WTC11 (cell line): ENCODE measurements at regions not wholly inside any gene's neighbourhood (a gene's known extent, or its start where the extent isn't known, plus 50 kb on each side); places are given as distances from the start of the nearest gene placed in this dataset.

Experiments
- ATAC-seq: fragments of 200-7000 bp; cut with Tn5 transposase; 2 replicates; pipeline ENCODE4 v1.10.0; 2021; ENCODE audit warnings: mild to moderate bottlenecking, moderate library complexity
- CTCF ChIA-PET: fragments of 300-600 bp; sonication (Branson Sonifier 250); formaldehyde crosslinking; loops from one replicate; lab custom pipeline; 2021; ENCODE audit warnings: antibody characterized with exemption; lab: Charles Lee
- POLR2A ChIA-PET: fragments of 350-600 bp; sonication (Branson Sonifier 250); formaldehyde crosslinking; loops from one replicate; lab custom pipeline; 2021; ENCODE audit warnings: antibody characterized with exemption; lab: Charles Lee
- DNase-seq: peaks from one replicate; pipeline ENCODE4 v3.0.0; 2021; ENCODE audit warnings: low spot score
- H3K27ac Mint-ChIP-seq: 2 replicates; pipeline ENCODE4 v1.8.0; 2021; ENCODE audit warnings: mixed read lengths
- H3K27me3 Mint-ChIP-seq: 2 replicates; pipeline ENCODE4 v1.8.0; 2021; ENCODE audit warnings: low read depth, mild to moderate bottlenecking, moderate library complexity, mixed read lengths
- H3K36me3 Mint-ChIP-seq: 2 replicates; pipeline ENCODE4 v1.8.0; 2021; ENCODE audit warnings: mixed read lengths
- H3K4me1 Mint-ChIP-seq: 2 replicates; pipeline ENCODE4 v1.8.0; 2022; ENCODE audit warnings: mixed read lengths
- H3K4me3 Mint-ChIP-seq: 2 replicates; pipeline ENCODE4 v1.8.0; 2021; ENCODE audit warnings: mild to moderate bottlenecking, moderate library complexity, mixed read lengths
- H3K9me3 Mint-ChIP-seq: 2 replicates; pipeline ENCODE4 v1.8.0; 2021; ENCODE audit warnings: mixed read lengths
- AR ChIP-seq: fragments of 250-450 bp; sonication (Bioruptor Pico); IDR thresholded peaks from 2 replicates; pipeline ENCODE4 v1.9.0; 2021; ENCODE audit warnings: mild to moderate bottlenecking
- ELF4 ChIP-seq: sonication (generic); formaldehyde crosslinking; IDR thresholded peaks from 2 replicates; pipeline ENCODE4 v1.8.1; 2022; ENCODE audit warnings: low read depth, mild to moderate bottlenecking, moderate library complexity, missing genetic modification reagents
- EMX1 ChIP-seq: fragments of 250-450 bp; sonication (Bioruptor Pico); IDR thresholded peaks from 2 replicates; pipeline ENCODE4 v1.8.0; 2021; ENCODE audit warnings: mild to moderate bottlenecking
- ETV6 ChIP-seq: sonication (generic); formaldehyde crosslinking; IDR thresholded peaks from 2 replicates; pipeline ENCODE4 v1.8.1; 2022; ENCODE audit warnings: mild to moderate bottlenecking, missing genetic modification reagents
- HMGXB4 ChIP-seq: sonication (generic); formaldehyde crosslinking; IDR thresholded peaks from 2 replicates; pipeline ENCODE4 v1.8.1; 2023; ENCODE audit warnings: mild to moderate bottlenecking, moderate library complexity, missing genetic modification reagents
- JAZF1 ChIP-seq: fragments of 250-450 bp; sonication (Bioruptor Pico); IDR thresholded peaks from 2 replicates; pipeline ENCODE4 v1.9.0; 2021; ENCODE audit warnings: moderate library complexity, mild to moderate bottlenecking, inconsistent platforms
- KAT7 ChIP-seq: sonication (generic); formaldehyde crosslinking; IDR thresholded peaks from 2 replicates; pipeline ENCODE4 v1.8.1; 2023; ENCODE audit warnings: missing genetic modification reagents, mild to moderate bottlenecking, borderline replicate concordance
- MXD4 ChIP-seq: fragments of 250-450 bp; sonication (Bioruptor Pico); IDR thresholded peaks from 2 replicates; pipeline ENCODE4 v1.8.0; 2021; ENCODE audit warnings: mild to moderate bottlenecking, moderate library complexity, borderline replicate concordance
- NFE2L1 ChIP-seq: sonication (generic); formaldehyde crosslinking; IDR thresholded peaks from 2 replicates; pipeline ENCODE4 v1.8.1; 2023; ENCODE audit warnings: missing genetic modification reagents
- NFYB ChIP-seq: sonication (generic); formaldehyde crosslinking; conservative IDR thresholded peaks from 2 replicates; pipeline ENCODE4 v1.8.0; 2022; ENCODE audit warnings: low read depth, missing genetic modification reagents
- OVOL2 ChIP-seq: fragments of 250-450 bp; sonication (Bioruptor Pico); IDR thresholded peaks from 2 replicates; pipeline ENCODE4 v1.9.0; 2021; ENCODE audit warnings: mild to moderate bottlenecking, borderline replicate concordance
- SMAD3 ChIP-seq: sonication (generic); formaldehyde crosslinking; IDR thresholded peaks from 2 replicates; pipeline ENCODE4 v1.8.0; 2022; ENCODE audit warnings: missing genetic modification reagents, mild to moderate bottlenecking, borderline replicate concordance
- TEAD1 ChIP-seq: sonication (generic); formaldehyde crosslinking; IDR thresholded peaks from 2 replicates; pipeline ENCODE4 v1.8.0; 2022; ENCODE audit warnings: mild to moderate bottlenecking, missing genetic modification reagents
- ZNF219 ChIP-seq: sonication (generic); formaldehyde crosslinking; IDR thresholded peaks from 2 replicates; pipeline ENCODE4 v1.8.0; 2023; ENCODE audit warnings: missing genetic modification reagents, mild to moderate bottlenecking, borderline replicate concordance
- ZNF232 ChIP-seq: sonication (generic); formaldehyde crosslinking; IDR thresholded peaks from 2 replicates; pipeline ENCODE4 v1.8.0; 2022; ENCODE audit warnings: mild to moderate bottlenecking, missing genetic modification reagents
- ZNF263 ChIP-seq: sonication (generic); formaldehyde crosslinking; IDR thresholded peaks from 2 replicates; pipeline ENCODE4 v1.8.1; 2022; ENCODE audit warnings: low read depth, mild to moderate bottlenecking, moderate library complexity, missing genetic modification reagents
- ZNF423 ChIP-seq: fragments of 250-450 bp; sonication (Bioruptor Pico); IDR thresholded peaks from 2 replicates; pipeline ENCODE4 v2.1.2; 2022; ENCODE audit warnings: mild to moderate bottlenecking, moderate library complexity
- ZSCAN18 ChIP-seq: fragments of 250-450 bp; sonication (Bioruptor Pico); IDR thresholded peaks from 2 replicates; pipeline ENCODE4 v2.1.2; 2022; ENCODE audit warnings: mild to moderate bottlenecking, moderate library complexity
- TF ChIP-seq, protein P1 (sequence below): fragments of 250-450 bp; sonication (Bioruptor Pico); IDR thresholded peaks from 2 replicates; pipeline ENCODE4 v1.9.0; 2021; ENCODE audit warnings: moderate library complexity, mild to moderate bottlenecking, inconsistent platforms, borderline replicate concordance
- TF ChIP-seq, protein P2 (sequence below): sonication (generic); formaldehyde crosslinking; IDR thresholded peaks from 2 replicates; pipeline ENCODE4 v1.8.1; 2023; ENCODE audit warnings: mild to moderate bottlenecking, missing genetic modification reagents, moderate library complexity

- ChIA-PET CTCF (no interaction called here), POLR2A (no interaction called here)
- DNase-seq, result no peak
- Mint-ChIP-seq H3K9me3 (no peaks in the 10 kb centered on the region), H3K27ac (no peak overlapping the region), H3K27me3 (no peaks in the 10 kb centered on the region), H3K4me3 (no peak overlapping the region), H3K36me3 (no peaks in the 10 kb centered on the region), H3K4me1 (no peaks in the 10 kb centered on the region)
- ATAC-seq, result no peak
- no peak for TF ChIP-seq EMX1 (CRISPR knock-in tag)
- TF ChIP-seq OVOL2 (CRISPR knock-in tag), result no peak
- no peak for TF ChIP-seq ZSCAN18 (CRISPR knock-in tag)
These were observed 112.5 kb upstream of the STK26 start for GRCh38 chrX:131910586-131910985.

DNA sequence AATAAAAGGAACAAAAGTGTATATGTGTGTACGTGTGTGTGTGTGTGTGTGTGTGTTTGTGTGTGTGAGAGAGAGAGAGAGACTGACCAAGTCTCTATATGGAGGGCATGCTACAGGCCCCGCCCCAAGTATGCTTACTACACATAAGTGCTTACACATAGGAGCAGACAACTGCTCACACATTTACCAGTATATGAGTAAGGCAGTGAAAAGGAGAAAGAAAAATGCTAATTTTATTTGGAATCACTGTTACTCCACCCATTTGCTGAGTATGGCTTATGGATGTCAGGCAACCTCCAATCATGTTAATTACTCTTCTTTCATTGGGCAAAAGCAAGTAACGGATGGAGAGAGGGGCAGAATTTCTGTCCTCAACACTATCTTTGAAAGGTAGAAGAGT lies 107.6 kb upstream of the STK26 start:
- POLR2A ChIA-PET, result no interaction called here
- no peak for DNase-seq
- Mint-ChIP-seq H3K9me3 (no peaks in the 10 kb centered on the region), H3K4me1 (no peaks in the 10 kb centered on the region), H3K27me3 (peaks cover 25% of the 10 kb centered on the region), H3K27ac (no peak overlapping the region), H3K4me3 (no peak overlapping the region), H3K36me3 (no peaks in the 10 kb centered on the region)
- TF ChIP-seq ZNF263 (CRISPR knock-in tag) (no peak), HMGXB4 (CRISPR knock-in tag) (no peak), ZSCAN18 (CRISPR knock-in tag) (no peak)
- CTCF ChIA-PET, result no interaction called here
- ATAC-seq, result no peak

DNA sequence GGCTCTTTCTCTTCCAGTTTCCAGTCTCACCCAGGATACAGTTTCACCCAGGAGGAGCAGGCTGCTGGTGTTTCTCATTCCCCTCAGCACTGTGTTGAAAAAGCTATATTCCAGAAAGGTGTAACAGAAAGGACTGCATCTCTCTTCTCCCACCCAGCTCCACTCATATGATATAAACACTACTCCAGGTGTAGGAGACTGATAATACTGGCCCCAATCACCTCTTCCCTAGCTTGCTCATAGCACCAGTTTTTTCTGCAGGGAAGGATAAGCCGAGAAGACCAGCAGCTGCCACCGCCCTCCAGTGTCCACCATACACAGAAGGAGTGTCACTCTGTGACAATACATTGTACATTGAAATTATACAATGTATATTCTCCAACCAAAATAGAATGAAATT lies 105.5 kb upstream of the STK26 start:
- no peak overlapping the region for H3K27ac Mint-ChIP-seq
- no peak overlapping the region for H3K4me3 Mint-ChIP-seq
- ATAC-seq, result no peak
- H3K36me3 Mint-ChIP-seq, result no peaks in the 10 kb centered on the region
- no peaks in the 10 kb centered on the region for H3K4me1 Mint-ChIP-seq
- DNase-seq, result no peak
- no peaks in the 10 kb centered on the region for H3K9me3 Mint-ChIP-seq
- CTCF ChIA-PET, result no interaction called here
- POLR2A ChIA-PET, result no interaction called here
- H3K27me3 Mint-ChIP-seq, result peaks cover 39% of the 10 kb centered on the region
- TF ChIP-seq SMAD3 (CRISPR knock-in tag), result no peak
- TF ChIP-seq MXD4 (CRISPR knock-in tag), result no peak
- TF ChIP-seq NFYB (CRISPR knock-in tag), result no peak
- TF ChIP-seq ZNF423 (CRISPR knock-in tag), result no peak
- TF ChIP-seq ZNF219 (CRISPR knock-in tag), result no peak
- no peak for TF ChIP-seq ETV6
- no peak for TF ChIP-seq AR (CRISPR knock-in tag)
- TF ChIP-seq, protein P1, sequence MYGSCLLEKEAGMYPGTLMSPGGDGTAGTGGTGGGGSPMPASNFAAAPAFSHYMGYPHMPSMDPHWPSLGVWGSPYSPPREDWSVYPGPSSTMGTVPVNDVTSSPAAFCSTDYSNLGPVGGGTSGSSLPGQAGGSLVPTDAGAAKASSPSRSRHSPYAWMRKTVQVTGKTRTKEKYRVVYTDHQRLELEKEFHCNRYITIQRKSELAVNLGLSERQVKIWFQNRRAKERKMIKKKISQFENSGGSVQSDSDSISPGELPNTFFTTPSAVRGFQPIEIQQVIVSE (CRISPR knock-in tag), result no peak
- no peak for TF ChIP-seq ELF4 (CRISPR knock-in tag)
- no peak for TF ChIP-seq ZSCAN18 (CRISPR knock-in tag)
- no peak for TF ChIP-seq ZNF232
- no peak for TF ChIP-seq JAZF1
- TF ChIP-seq, protein P2, sequence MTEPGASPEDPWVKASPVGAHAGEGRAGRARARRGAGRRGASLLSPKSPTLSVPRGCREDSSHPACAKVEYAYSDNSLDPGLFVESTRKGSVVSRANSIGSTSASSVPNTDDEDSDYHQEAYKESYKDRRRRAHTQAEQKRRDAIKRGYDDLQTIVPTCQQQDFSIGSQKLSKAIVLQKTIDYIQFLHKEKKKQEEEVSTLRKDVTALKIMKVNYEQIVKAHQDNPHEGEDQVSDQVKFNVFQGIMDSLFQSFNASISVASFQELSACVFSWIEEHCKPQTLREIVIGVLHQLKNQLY (CRISPR knock-in tag), result no peak
- TF ChIP-seq KAT7, result no peak
- TF ChIP-seq NFE2L1 (CRISPR knock-in tag), result no peak
- TF ChIP-seq TEAD1, result no peak
